Femur (tissue), 1 donor: ENCODE measurements at regions not wholly inside any gene's neighbourhood (a gene's known extent, or its start where the extent isn't known, plus 50 kb on each side); places are given as distances from the start of the nearest gene placed in this dataset.

Experiments
- DNase-seq: peaks from one replicate; pipeline ENCODE4 v3.0.0-alpha.2; 2017

DNA sequence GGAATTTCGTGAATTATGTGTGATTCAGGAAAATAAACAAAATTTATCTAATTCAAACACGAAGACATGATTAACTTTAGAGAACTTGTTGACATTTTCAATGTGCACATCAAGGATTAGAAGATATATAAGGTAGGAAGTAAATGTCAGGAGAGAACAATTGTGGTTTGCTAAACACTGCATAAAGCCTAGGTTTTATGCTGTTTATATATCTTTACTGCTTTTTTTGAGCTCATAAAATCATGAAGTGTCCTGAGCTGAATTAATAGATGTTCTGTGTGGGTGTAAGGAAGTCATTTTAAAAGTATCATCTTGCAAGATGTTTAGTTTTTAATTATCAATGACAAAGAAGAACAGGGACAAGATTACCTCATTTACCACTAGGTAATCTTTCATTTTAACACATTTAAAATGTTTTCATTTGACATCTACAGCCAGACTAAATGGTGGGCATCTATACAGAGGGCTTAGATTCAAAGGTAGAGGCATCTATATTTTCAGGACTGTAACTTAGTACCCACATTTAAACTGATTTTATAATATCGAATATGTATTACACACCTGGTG, 382.8 kb downstream of the ADAMTS20 start:
- DNase-seq: no peak

DNA sequence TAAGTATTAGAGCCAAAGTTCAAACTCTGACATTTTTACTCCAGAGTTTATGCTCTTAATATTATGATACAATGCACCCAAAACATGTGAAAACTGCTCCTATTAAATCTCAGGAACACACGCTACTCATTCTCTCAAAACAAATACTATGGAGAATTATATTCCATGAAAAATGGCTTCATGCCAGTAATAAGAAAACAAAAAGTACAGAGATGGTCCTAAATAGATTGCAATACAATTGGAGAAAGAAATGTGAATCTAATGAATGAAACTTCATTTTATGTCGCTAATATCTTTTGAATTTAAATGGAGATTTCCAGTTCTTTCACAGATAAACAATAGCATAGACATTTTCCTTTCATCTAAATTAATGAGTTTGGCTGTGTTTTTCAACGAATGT, 384.3 kb downstream of the ADAMTS20 start:
- no peak for DNase-seq

DNA sequence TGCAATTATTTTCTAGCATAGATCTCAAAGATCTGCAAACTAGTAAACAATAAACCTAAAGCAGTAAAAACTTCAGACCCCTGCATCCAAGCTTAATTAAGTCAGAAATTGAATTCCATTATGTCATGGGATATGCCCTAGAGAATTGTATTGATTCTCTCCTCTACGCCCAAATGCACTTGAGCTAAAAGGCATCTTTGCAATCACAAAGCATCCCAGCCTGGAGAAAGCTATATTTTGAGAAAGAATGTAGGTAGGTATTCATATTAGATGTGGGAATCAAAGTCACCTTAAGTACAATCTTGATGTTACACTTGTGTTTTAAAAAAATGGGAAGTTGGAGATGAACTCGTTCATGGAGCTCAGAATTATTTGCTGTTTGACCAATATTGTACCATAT, 386.7 kb downstream of the ADAMTS20 start:
- no peak for DNase-seq

DNA sequence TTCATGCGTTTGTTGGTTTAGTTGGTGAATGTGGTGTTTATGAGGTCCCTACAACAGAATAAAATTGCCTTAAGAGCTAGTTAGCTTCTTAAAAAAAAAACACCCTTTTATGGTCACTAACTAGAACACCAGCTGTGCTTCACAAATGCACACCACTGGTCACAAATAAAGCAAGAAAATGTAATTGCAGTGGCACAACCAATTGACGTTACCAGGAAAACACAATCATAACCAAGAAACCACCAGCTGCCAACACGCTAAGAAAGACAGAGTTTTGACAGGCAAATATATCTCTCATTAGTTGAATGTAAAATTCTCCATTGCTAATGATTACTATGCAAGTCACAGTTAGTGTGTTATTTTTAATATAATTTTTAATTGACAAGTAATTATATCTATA, 389.9 kb downstream of the ADAMTS20 start:
- DNase-seq: no peak

DNA sequence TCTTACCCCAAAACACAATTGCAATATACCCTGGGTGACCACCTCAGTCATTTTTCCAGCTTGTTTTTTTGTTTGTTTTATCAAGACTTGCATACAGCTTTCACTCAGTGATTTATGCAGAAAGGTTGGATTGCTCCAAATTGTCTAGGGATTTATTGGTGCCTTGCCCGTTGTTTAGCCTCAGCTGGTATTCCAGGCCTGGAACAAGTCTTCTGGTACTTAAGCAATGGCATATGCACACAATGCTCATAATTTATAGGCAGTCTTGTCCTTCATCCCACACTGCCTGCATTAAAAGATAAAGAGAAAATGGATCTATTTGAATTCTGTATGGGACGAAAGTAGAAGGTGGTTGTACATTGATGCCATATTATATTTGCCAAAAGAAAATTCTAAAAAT, 392.5 kb downstream of the ADAMTS20 start:
- no peak for DNase-seq

DNA sequence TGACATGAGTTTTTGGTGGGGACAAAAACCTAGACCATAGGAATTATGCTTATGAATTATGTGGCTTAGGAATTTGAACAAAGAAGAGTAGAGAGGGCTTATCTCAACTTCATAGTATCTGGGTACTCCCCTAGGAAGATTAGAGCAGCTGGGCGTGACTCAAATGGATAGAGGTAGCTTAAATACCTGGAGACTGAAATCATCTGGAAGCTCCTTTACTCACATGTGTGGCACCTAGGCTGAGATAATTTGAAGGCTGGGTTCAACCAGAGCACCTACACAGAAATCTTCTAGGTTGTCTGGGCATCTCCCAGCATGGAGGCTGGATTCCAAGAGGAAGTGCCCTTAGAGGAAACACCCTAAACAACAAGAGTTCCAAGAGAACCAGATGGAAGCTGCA, 393.9 kb downstream of the ADAMTS20 start:
- DNase-seq: no peak

DNA sequence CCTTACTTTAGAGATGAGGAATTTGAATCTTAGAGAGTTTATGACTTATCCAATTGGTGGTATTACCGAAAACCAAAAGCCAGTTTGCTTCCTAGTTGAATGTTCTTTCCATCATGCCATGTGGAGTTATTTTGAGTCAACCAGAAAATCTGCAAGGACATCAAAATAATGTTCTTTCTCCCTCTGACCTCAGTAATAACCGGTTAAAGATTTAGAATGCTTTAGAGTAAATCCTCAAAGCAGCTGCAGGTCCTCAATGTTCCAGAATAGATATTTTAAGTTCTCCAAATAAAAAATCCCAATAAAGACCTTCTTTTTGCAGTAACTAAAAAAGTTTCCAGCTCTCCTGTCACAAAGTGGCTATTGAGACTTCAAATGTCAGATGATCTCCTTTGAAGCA, 396.6 kb downstream of the ADAMTS20 start:
- DNase-seq: no peak

DNA sequence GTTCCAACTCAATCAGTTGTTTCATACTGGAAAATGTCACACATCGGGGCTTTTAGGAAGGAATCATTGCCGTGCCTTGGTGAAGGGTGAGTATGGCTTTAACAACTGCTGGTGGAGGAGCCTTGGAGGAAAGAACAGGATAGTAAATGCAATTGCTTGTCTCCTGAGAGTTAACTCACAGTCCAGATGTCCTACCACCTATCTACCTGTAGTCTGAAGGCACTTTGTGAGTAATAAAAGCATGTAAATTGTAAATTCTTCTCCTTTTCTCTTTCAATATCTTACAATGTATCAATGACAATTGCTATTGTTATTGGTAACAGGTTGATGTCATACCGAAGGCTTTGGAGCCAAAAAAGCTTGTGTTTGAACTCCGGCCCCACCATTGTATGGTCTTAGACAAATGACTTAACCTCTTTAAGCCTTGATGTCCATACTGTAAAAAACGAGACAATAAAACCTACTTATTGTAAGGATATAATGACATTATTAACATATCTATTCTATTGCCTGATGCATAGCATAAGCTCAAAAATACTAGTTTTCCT, 397.4 kb downstream of the ADAMTS20 start:
- no peak for DNase-seq

DNA sequence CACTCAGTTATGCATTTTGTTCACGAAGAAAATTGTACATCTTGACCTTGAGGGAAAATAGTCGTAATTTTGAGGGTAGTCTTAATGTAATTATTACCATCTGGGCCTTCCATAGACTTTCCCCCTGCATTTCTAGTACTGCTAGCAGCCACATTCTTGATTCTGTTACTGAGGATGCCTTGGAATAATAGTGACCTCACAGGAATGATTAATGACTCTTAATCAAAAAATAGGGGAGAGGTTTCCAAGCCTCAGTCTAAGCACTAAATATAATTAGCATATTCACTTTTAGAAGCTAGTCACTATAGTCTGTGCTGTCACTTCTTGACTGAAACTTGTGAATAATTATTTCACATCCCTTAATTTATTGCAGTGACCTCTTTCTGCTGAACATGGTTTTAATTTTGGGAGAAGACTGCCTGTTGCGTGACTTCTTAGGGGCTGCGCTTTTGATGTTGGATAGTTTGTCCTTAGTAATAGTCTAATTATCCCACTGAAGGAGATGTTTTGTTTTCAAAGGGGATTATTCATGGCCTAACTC, 400.5 kb downstream of the ADAMTS20 start:
- no peak for DNase-seq

DNA sequence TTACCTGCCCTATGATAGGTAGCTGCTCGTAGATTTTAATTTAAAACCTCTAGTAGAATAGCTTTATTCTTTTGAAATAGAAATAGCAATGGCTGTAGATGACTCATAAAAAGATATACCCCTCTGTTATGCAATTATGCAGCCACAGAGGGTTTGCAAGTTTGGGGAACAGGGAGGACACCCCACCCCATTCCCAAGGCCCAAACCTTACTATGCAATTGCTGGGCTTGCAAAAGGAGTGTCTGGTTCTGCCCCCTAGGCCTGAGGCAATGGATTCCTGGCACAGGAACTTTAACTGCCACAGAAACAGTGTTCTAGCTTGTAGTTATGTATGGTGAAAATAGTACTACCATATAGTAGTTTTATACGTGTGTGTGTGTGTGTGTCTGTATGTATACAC, 403.3 kb downstream of the ADAMTS20 start:
- DNase-seq: peak; percentile 24

DNA sequence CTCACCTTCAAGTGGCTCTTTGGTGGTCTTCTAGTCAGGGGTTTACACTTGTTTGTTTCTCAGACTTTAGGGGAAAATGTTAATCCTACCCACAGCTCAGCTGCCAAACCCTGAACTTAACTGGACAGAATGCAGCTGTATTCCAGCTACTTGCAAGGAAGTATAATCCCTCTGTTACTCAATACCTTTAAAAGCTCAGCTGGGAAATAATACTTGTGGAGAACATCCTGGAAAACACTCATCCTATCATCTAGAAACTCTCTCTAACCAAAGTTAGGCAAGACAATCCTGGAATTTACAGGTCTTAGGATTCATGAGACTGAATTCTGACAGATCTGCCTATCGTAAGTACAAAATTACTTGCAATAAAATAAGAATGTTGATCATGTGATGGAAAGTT, 404.1 kb downstream of the ADAMTS20 start:
- DNase-seq: no peak

DNA sequence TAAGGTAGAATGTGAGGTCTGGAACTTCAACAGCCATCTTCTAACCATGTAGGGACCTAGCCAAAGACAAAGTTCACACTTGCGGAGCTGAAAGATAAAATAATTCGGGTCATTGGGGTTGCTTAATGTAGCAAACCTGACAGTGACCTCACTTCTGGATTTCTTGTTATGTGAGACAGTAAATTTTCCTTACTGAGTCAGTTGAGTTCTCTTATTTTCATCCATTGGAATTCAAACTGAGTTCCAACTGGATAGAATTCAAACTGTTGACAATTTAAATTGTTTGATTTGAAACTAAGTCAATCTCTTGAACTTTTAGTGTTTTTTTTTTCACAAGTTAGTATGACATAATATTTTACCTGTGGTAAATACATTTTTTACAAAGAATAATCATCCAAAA, 406.5 kb downstream of the ADAMTS20 start:
- DNase-seq: no peak

DNA sequence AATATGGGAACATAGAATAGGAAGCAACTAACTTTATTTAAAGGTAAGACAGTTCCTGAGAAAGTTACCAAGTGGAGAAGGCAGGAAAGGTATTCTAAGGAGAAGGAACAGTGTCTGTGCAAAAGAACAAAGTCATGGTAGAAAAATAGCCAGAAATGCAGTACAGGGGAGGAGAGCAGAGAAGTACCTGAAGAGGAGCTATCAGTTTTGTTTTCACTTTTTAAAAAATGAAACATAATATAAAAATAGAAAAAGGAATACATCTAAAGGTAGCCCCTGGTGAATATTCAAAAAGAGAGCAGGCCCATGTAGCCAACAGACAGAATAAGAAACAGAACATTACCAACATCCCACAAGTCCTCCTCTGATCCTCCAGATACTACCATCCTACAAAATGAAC, 408.7 kb downstream of the ADAMTS20 start:
- no peak for DNase-seq

DNA sequence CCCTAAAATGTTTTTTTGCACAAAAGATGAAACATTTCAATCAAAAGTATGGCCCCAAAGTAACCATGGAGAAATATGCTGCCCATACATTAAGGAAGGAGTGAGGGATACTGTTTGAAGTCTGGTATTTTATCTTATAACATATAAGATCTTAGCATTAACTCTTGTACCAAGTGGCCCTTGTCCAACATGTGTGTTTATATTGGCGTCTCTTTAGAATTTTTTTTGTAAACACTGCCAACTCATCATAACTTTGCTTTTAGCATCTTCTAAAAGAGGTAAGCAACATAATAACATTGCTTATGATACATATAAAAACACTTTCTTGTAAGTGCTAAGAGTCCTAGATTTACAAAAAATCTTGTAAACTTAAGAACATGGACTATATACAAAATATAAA, 419.7 kb downstream of the ADAMTS20 start:
- no peak for DNase-seq

DNA sequence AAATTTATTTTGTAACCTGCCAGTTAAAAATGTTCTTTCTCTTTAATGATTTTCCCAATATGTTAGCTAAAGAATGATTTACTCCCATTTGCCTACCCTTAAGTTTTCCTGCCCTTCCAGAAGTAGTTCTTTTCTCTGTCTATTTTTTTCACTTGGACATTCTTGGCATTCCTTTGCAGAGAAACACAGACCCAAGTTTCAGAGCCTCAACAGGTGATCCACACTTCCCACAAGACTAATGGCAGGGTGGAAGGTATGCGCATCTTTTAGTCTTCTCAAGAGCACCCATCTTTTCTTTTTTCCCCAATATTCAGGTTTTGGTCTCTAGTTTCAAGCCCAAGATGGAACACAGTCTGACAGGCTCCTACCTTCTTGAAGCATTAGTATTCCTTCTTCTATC, 420.7 kb downstream of the ADAMTS20 start:
- no peak for DNase-seq

DNA sequence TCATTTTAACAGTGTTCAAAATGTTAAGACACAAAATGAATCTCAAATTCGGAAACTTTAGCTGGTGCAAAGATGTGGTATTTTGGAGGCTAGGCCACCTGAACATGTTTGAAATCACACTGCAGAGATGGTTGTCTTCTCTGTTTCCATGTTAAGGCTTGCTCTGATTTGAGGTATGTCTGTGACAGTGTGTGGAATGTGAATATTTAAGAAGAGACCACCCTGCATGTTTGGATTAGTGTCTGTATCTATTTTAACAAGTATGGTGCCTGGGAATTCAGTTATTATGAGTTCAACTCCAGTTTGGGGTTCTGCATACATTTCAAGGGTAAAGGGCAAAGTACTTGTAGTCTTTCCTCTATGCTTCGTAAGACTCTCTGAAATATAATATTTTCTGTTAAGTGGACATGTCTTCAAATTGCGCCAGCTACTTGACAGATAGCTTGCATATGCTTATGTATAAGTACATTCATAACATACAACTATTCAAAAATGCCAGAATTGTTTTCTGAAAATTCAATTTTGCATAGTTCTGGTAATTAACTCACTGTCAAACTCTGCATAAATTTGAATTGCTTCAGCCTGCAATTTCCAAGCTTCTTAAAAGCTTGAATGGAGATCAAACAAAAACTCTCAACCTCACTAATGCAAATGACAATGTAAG, 424.0 kb downstream of the ADAMTS20 start:
- DNase-seq: no peak

DNA sequence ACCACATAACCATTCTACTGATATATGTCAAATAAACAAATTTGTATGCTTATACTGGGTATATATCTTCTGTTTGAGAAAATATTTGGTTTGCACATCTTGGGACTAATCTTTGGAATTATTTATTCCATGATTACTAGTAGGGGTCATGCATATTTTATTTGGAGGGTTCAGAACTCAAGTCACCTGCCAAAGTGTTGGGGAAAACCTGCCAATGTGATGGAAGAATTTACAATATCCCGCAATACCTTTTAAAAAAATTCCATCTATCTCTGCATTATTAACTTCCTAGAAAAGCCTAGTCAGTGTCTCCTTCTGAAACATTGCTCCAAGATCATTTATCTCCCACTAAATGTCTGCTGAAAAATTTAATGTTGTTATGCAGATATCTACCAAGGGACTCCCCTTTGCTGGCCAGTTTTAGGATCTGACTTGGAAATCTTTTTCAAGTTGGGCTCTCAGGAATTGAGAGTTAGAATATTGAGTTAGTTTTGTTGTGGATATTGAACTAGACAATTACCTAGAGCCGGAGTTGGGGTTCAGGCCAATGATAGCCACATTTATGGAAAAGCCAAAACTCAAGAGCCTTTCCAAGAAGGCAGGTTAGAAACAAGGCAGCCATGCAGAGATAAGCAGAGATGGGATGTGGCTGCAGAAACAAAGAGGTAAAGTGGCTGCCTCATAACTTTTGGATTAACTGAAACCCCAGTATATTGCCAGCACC, 425.2 kb downstream of the ADAMTS20 start:
- DNase-seq: no peak

DNA sequence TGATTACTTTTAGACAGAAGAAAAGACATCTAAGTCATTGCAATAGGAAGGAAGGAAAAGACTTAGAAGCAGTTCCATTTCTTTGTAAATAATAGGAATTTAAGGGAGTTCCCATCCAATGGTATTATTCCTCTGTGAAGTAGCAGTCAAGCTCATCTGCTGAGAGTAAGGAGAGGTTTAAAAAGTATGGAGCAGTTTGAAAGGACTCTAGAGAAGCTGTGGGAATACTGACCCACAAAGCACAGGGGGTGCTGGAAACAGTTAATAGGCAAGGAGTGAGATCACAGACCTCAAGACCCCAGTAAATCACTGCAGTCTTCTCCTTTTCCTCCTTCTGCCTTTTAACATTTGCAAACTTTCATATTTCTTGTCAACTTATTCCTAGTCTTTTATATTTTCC, 428.5 kb downstream of the ADAMTS20 start:
- DNase-seq: no peak

DNA sequence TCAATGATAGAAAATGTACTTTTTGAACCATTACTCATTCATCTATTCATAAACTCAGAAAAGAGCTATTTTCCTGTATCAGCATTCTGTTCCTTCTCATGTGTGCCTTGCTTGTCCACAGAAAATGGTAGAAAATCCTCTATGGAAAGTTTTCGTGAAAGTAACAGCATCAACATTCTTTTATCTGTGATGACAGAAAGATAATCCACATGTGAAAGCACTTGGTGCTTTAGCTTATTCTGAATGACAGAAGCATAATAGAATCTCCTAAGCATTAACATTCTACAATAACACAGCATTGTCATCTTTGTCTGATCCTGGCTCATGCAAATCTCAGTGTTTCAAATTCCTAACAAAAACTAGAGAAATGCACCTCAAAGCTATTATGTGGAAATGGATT, 431.9 kb downstream of the ADAMTS20 start:
- DNase-seq: no peak

DNA sequence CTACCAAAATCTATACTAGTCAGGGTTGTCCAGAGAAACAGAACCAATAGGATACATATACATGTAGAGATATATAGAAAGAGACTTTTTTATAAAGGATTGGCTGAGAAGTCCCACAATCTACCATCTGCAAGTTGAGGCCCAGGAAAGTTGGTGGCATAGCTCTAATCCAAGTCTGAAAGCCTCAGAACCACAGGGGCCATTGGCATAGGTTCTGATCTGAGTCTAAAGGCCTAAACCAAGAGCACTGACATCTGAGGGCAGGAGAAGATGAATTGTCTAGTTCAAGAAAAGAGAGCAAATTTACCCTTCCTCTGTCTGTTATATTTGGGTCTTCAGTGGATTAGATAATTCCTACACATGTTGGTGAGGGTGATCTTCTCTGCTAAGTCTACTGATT, 433.1 kb downstream of the ADAMTS20 start:
- no peak for DNase-seq

DNA sequence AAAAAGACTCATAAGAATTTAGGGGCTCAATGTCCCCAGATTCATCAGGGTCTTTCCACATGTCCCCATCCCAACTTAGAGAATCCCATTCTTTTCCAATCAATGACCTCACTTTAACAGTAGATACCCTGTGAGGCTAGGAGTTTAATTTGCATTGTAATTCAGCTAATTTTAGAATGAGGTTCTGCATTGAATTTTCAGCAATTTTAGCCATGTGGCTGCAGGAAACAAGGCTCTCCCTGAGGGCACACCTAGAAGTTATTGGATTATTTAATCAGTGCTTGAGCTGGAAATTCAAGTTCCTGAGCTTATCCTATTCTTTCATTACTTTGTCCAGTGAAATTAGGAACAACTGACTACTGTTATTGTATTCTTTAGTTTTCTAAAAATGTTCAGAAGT, 433.8 kb downstream of the ADAMTS20 start:
- no peak for DNase-seq

DNA sequence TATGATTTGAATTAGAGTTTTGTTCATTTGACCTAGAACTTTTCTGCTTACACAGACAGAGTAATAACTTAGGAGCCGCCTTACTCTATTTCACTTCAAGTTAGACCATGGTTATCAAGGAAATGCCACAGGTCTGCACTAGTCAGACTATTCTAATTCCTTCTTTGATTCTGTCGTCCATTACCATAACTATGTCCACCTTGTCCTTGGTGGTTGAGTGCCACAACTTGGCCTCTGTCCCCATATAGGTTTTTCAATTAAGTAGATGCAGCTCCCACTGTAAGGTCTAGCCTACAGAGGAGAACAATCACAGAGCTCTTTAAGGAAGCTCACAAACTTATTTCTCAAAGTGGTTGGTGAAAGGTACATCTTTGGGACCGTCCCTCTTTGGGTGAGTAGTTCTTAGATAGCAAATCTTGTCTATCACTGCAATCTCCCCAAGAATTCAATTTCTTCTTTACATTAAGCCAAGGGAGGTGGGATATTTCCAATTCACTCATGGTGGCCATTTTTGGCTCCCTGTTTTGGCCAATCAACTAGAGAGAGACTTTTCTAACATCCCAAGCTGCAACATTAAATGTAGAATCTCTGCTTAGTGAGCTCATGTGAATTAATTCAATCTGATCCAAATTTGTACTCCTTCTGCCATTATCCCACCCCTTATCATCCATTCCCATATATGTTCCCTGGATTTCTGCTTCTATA, 434.6 kb downstream of the ADAMTS20 start:
- DNase-seq: no peak

DNA sequence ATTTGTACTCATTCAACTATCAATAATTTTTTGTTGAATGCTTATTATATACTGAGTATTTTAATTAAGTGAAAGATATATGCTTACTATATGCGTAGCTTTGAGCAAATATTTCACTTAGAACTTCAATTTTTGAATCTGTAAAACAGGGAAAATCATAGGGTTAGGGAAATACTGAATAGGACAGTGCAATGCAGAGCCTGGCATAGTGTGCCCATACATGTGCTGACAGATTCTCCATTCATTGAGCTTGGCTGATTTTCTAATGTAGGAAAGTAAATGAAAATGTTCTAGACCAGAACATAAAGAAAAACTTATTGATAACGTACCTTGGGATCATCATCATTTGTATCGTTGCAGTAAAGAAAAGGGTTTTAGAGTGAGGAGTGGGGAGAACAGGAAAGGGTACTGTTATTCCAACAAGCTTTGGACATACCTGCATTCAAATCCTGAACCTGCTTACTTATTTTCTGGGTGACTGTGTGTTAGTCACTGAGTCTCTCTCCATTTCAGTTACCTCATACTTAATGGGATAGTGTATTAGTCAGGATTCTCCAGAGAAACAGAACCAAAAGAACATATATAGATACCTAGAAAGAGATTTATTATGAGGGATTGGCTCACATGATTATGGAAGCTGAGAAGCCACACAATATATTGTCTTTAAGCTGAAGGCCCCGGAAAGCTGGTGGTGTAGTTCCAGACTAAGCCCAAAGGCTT, 436.4 kb downstream of the ADAMTS20 start:
- DNase-seq: no peak
